GM21515 (cell line): ENCODE measurements at regions not wholly inside any gene's neighbourhood (a gene's known extent, or its start where the extent isn't known, plus 50 kb on each side); places are given as distances from the start of the nearest gene placed in this dataset.

Experiments used
- ATAC-seq: cut with Tn5 transposase; IDR thresholded peaks from one replicate; pipeline ENCODE4 v1.9.1; 2021; ENCODE audit not compliant: unreplicated experiment

DNA sequence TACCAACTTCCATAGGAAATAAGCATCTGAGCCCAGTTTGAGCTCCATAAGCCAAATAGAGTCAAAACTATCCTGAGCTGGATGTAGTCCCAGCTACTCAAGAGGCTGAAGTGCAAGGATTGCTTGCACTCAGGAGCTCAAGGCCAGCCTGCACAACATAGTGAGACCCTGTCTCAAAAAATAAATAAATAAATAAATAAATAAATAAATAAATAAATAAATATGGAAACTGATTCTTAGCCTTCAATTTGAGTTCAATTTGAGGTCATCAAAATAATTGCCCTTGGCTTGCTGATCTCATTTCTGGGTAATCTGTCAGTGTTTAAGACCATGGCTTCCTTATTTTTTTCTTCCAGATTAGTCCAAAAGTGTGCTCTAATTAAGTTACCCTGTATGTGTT lies 184.9 kb upstream of the CDH20 start:
- ATAC-seq = no peak

DNA sequence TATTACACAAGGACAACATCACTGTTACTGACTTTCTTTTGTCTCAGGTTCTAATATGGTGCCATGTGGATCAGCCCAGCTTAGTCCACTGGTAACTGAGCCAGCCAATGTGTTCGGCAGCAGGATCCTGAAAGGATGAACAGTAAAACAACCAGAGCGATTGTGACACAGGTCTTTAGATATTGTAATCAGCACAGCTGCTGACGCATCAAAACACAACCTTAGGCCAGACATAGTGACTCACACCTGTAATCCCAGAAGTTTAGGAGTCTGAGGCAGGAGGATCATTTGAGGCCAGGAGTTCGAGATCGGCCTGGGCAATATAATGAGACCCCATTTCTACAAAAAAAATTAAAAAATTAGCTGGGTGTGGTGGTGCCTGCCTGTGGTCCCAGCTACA lies 183.4 kb upstream of the CDH20 start:
- ATAC-seq = no peak

DNA sequence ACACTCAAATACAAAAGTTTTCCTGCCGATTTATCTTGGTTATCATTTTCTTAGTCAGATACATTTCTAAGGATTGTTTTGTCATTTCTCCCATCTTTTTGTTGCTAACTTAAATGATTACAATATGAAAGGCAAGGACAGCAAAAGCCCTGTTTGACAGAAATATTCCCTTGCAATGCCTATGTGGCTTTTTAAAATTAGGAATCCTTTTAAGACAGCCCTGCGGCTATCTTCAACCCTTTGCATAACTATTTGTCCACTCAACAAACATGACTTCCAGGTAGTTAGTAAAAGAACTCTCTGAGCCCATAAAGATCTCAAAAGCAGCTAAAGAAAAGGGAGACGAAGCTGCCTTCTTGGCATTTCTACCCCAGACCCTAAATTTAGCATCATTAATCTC lies 179.7 kb upstream of the CDH20 start:
- ATAC-seq = no peak

DNA sequence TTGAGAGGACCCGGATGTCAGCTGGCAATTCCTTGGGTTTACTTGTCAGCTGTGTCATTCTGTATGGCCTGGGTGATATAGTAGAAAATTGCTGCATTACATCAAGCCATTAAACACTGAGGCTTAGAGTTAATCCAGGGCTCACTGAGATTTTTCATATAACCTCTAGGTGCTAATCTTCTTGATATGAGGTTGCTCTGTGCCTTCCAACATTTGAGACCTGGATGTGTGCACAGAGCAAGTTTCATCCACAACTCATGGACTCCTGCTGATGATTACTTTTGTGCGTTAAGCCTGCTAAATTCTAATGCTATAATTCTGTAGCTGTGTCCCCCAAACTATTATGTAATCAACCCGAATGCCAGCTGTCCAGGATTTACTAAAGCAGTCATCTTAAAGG lies 178.4 kb upstream of the CDH20 start:
- ATAC-seq = no peak

DNA sequence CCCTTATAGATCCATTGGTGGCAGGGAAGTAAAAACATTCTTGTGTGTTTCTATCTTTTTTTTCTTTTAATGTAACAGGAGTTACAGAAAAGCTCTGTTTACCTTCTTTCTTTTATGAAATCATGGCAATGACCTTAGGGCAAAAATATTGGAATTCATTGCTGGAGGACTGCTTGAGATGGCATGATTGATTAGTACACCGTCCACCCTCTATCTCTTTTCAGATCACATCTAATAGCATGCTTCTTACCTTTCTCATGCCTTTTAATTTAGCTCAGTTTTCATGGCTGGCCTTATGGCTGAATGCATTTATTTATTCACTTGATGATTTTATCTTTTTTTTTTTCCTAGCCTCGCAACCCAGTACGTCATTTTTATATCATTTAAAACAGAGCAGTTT lies 177.6 kb upstream of the CDH20 start:
- no peak for ATAC-seq

DNA sequence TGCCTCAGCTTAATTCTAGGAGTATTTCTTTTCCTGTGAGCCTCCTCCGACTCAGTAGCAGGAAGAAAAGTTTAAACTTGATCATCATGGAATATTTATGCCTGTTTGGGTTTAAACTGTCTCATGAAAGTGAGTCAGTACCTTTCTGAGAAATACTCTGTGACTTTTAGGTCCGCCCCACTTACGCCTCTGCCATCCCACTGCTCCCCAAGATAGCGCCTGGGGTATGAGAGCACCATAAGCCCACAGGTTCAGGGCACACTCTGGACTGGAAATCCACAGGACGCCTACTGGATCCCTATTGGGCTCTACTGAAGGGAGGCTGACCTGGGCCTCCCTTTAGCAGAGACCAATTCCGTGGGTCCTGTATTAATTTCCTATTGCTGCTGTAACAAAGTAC lies 175.8 kb upstream of the CDH20 start:
- no peak for ATAC-seq

DNA sequence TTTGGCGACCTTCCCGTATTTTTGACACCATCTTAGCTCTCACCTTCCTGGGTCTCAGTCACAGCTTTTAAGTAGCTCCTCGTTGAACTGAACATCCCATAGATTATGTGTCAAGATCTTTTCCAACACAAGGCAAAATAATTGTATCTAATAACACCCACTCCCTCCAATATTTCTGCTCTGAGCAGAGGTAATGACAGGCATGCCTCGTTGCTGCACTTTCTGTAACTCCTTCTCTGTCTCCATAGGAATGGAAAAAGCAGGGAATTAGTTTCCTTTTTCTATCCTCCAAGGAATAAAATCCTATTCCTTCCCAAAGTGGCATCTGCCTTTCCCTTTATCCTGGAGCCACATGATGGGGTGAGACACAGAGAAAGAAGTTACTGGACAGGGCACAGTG lies 174.0 kb upstream of the CDH20 start:
- ATAC-seq = no peak

DNA sequence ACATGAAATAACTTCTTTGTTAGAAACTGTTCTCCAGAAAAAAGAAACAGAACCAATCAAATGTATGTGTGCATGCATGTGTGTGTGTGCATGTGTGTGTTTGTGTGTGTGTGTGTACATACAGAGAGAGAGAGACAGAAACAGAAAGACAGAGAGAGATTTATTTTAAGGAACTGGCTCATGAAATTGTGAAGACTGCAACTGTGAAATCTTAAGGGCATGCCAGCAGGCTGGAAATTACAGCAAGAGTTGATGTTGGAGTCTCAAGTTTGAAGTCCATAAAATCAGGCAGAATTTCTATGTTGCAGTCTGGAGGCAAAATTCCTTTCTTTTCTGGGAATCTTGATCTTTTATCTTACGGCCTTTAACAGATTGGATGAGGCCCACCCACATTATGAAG lies 168.9 kb upstream of the CDH20 start:
- no peak for ATAC-seq

DNA sequence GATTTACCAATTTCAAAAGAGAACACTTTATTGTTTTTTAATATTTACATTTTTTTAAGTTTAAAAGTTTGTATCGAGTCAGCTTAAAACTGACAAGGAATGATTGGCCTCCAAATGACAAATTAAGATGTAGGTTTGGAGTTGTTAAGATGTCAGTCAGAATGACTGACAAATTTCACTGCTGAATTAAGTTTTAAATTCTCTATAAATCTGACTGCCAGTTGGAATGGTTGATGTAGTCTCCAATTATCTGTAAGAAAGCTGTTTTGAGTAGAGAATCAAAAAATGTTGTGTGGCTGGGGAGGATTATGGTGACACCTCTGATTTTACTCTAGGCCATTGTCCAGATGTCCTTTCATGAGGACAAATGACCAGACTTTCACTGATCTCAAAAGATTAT lies 165.3 kb upstream of the CDH20 start:
- no peak for ATAC-seq

DNA sequence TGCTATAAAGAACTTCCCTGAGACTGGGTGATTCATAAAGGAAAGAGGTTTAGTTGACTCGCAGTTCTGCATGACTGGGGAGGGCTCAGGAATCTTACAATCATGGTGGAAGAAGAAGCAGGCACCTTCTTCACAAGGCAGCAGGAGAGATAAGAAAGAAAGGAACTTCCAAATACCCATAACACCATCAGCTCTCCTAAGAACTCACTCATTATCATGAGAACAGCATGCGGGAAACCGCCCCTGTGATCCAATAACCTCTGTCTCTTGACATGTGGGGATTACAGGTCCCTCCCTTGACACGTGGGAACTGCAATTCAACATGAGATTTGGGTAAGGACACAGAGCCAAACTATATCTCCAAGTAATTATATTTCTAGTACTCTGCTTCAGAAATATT lies 163.8 kb upstream of the CDH20 start:
- ATAC-seq = no peak

DNA sequence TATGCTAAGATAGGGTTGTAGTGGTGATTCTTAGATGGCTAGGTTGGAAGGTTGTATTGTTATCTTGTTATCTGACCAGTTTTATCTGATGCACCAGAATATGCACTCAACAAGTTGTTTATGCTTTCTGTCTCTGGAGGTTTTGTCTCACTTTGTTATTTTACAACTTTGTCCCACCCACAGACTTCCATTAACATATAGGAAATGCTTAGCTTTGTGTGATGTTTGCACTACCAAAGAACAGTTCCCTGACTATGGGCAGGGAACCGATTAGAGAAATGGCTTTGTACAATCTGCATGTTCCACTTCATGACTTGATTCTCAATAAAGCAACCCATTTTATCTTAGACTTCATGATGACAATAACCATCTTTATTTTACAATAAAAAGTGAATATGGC lies 160.6 kb upstream of the CDH20 start:
- ATAC-seq = no peak

DNA sequence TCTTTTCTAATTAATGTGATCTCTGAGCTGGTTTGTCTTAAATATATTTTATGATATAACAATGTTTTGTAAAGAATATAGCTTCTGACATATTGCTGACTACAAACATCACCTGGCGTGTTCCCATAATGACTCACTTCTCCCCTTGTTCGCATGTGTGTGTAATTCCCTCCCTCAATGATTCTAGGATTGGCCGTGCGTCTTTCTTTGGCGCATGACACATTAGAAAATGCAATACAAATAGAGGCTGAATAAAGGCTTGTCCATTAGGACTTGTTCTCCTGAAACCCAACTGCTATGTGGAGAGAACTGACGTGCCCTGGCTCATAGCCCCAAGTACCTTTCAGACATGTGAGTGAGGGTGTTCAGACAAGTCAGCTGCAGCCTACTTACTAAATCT lies 159.7 kb upstream of the CDH20 start:
- ATAC-seq = no peak

DNA sequence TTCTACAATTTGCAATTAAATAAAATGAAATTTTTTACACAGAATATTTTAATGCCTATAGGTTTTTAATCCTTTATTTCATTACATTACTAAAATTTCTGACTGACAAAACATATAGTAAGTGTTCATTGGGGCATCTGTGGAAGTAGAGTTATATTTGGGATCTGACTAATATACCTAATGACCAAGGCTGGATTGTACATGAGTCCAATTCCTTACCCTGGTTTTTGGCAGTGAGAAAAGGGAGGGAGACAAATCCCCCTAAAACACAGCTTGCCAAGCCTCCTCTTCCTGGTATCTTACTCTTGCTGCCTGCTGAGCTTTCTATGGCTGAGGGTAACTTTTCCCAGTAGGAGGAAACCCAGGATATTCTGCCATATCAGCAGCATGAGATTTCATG lies 149.4 kb upstream of the CDH20 start:
- no peak for ATAC-seq

DNA sequence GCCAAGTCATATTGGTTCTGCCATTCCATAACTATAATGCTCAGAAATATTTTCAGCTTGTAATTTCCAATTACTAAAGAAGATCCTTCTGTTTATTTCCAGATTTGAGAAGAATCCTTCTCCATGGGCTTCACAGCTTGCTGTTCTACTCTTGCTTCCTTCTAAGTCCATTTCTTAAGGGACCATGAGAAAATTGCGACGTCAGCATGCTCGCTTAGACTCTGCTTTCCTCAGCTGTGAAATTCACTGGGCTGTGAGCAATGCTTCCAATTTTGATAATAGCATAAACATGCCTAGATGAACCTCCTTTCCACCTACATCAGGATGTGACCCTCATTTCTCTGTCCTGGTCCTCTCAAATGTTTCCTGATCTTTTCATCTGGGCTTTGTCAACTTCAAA lies 145.3 kb upstream of the CDH20 start:
- no peak for ATAC-seq

DNA sequence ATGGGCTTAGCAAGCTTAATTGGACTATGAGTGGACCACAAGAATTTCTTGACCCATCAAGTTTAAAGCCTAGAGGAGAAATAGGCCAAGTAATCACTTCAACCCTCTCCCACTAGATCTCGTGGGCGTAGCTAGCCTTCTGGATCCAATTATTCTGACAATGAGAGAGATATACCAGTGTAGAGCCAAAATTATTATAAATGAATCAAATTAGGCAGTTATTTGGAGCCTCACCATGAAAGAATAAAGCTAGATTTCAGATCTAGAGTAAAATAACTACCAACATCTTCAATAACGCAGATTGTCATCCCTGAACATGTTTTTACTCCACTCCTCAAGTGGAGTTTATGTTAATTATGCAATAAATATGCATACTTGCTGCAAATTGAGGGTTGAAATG lies 143.9 kb upstream of the CDH20 start:
- ATAC-seq = no peak

DNA sequence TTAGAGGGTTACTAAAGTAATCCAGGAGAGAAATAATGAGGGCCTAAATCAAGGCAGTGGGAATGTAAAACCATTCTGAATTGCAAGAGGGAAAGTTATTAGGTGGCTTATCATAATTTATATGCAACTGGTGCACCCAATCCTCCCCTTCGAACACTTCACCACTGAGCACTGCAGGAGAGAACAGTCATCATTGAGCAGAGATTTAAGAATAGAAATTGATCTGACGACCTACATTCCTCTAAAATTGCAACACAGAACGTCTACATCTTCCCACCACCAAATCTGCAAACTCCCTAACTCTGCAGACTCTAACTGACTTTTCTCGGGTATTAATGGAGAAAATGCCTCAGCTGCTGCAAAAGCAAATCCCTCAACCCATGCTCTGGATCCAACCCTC lies 138.5 kb upstream of the CDH20 start:
- no peak for ATAC-seq

DNA sequence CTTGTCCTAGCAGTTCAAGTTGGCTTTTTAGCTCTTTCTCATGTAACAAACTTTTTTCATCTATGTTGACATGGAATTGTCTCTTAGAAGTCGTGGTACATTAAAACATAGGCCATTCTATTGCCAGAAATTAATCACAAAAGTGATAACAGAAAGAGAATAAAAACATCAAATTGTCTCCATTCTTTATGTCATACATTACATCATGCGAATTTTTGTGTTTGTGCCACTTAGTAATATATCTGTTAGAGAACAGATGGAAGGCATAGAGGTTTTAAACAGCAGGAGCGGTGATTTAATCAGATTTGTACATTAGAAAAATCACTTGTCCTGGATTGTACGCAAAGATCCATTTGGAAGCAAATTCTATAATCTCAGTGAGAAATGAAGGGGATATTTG lies 136.5 kb upstream of the CDH20 start:
- ATAC-seq = no peak

DNA sequence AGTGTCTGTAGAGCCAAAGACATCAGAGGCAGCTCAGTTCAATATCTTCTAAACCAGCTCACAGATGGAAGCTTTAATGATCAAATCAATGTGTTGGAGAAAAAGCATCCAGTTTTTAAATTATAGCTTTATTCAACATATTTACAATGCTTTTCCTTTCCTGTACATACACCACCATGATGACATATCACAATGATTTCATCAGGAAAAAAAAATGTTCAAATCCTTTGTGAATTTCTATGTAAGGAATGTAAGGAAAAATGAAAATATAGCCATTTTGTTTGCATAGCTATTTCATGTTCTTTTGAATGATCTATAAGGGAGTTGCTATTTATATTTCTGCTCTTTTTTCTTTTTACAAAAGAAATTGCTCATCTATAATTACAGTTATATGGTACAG lies 134.7 kb upstream of the CDH20 start:
- ATAC-seq = no peak

DNA sequence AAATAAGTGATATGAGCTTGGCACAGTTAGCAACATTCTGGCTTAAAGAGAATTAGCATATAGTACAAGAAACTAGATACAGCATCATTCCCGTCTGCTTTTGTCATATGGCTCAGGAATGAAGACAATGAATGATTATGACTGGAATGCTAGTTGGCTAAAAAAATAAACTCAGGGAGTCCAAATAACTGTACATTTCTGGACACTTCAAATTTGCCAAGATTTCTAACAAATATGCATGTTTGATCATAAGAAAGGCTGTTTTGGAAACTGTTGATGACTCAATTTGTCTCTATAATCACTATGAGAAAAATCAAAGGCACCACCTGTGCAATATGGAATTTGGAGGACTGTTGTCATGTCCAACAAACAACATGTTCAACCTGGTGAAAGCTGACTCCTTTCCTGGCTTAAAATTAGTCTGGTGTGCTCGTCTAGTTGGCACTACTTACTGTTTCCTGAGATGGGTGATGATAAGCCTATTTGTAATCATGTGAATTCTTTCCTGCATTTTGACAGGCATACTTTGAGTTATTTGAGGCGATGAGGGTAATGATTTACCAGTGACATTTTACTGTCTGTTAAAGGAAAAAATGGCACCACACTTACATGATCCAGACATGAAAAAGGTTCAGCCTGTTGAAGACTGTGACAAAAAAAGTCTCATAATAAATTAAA lies 133.9 kb upstream of the CDH20 start:
- no peak for ATAC-seq

DNA sequence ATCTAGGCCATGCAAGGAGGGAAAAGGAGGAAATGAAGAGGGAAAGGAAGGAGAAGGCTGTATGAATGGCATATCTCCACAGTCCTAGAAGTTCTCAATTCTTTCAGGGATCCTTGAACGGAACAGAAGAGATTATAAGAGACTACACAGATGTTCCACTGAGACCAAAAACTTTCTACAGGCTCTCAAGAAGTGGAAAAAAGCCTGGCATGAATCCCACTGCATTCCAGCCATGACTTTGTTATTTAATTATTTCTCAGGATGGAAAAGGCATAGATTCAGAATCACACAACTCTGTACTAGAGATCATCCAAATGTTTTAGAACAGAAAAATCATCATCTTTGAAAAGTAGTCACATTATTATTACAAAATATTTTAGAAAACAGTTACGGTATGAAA lies 131.7 kb upstream of the CDH20 start:
- no peak for ATAC-seq

DNA sequence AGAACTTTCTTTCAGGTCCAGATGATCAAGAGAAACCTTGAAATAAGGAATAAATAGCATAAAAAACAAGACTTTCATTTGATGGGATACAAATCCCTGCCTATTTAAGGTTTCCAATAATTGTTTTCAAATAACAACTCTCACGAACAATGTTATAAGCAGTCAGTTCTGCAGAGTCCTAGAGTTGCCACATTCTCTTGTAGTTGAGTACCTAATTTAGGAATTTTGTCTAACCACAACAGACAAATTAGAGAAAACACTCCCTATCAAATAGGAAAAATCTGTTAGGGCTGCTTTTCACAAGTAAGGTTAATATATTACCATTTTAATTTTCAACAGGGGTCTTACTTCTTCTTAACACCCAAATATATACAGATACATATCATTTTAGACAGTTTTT lies 130.1 kb upstream of the CDH20 start:
- no peak for ATAC-seq

DNA sequence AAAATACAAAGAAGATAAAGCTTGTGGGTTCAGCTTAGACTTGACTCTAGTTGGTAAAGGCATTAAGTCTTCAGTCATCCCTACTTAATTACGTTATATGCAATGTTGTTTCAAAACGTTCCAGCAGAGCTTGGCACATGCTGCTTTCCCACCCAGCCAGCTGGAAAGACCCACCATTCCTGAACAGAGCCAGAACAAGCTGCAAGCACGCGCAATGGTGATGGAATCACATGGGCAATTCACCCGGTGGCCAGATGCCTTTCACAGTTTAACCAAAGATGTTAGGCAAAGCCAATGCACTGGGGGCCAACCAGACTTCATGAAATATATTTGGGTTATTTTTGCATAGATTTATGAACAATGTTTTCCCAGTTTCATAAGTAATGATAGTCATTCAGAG lies 123.4 kb upstream of the CDH20 start:
- no peak for ATAC-seq

DNA sequence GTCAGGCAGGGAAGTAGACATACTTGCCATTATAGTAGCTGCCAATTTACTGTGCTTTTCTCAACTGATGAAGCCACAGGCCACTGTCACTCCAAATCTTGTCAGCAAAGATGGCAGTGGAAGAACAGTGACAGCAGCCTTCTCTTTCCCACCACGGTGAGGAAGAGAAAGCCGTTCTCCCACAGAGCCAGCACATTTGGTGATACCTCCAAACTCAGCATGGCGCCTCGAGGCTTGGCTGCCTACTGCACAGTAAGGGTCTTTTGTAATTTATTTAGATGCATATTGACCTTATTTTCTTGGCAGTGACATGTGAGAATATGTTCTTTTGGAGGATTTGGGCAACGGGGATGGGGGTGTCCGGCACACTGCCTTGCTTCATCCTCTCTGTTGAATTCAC lies 117.2 kb upstream of the CDH20 start:
- ATAC-seq = no peak

DNA sequence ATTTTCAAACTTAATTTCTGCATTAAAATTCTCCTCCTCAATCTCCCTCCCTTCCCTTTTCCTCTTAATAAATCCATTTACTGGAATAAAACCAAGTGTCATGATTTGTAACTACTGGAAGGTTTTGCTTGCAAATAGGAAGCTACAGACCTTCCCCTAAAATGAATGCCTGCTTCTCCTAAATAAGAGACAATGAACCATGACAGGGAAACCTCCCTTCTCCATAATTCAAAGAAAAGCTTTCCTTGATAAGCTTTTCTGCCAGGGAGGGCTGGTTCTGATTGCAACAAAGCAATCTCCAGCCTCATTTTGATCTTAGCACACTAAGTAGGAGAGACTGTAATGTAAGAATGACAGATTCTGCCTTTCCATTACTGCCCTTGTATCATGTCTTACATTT lies 111.0 kb upstream of the CDH20 start:
- ATAC-seq = no peak
